ENCODE measurements at regions not wholly inside any gene's neighbourhood (a gene's known extent, or its start where the extent isn't known, plus 50 kb on each side); places are given as distances from the start of the nearest gene placed in this dataset.

DNA sequence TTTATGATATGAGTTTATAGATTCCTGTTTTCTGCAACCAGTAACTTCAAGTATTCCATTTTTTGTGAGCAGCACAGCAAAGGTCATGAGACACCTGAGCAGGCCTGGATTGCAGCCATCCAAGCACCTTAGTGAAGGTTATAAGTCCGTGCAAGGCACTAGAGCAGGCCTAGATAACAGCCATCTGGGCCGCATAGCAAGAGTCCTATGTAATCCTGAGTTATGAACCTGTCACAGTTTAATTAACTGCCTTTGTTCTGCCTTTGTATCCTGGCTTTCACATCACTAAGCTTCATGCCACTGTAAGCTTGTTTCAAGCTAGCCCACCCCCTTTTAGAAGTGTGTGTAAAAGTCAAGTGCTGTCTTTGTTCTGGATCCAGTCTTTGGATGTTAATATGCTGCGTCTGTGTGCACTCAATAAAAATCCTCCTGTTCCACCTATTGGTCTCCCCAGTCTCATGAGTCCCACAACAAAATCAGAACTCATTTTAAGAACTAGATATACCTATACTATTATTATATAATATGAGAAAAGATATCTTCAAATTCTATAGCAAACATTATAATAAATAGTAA, 556.2 kb upstream of the CHRM3 start:
- TF ChIP-seq, protein P1, sequence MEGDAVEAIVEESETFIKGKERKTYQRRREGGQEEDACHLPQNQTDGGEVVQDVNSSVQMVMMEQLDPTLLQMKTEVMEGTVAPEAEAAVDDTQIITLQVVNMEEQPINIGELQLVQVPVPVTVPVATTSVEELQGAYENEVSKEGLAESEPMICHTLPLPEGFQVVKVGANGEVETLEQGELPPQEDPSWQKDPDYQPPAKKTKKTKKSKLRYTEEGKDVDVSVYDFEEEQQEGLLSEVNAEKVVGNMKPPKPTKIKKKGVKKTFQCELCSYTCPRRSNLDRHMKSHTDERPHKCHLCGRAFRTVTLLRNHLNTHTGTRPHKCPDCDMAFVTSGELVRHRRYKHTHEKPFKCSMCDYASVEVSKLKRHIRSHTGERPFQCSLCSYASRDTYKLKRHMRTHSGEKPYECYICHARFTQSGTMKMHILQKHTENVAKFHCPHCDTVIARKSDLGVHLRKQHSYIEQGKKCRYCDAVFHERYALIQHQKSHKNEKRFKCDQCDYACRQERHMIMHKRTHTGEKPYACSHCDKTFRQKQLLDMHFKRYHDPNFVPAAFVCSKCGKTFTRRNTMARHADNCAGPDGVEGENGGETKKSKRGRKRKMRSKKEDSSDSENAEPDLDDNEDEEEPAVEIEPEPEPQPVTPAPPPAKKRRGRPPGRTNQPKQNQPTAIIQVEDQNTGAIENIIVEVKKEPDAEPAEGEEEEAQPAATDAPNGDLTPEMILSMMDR (IDR thresholded peaks at IDR 0.05) = no peak
- TF ChIP-seq POLR2A (IDR thresholded peaks at IDR 0.05) = no peak
